ENCODE measurements at regions not wholly inside any gene's neighbourhood (a gene's known extent, or its start where the extent isn't known, plus 50 kb on each side); places are given as distances from the start of the nearest gene placed in this dataset.

DNA sequence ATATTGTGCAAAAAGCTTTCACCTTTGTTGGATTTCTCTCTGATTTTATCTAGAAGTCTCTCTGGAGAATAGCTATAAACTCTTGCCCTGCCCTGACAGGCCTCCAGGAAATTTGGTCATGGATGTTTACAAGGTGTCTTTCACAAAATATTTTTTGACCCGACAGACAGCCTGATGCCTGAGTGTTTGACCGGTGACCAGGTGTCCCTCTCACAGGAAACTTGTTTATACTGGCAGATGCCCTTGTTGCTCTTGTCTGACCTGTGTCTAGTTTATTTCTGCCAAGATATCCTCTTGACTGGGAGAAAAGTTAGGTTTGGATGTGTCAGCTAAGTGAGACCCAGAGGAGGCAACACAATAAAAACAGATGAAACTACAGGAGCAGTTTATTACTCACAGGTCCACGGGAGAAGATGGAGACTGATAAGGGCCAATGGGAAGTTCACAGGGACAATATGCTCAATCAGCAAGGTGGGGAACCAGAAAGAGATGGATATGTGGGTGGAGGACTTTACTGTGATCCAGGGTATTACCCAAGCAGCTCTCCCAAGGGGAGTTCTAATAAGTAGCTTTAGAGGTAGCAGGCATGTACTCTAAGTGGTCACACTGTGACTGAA lies 243.3 kb downstream of the ARAP2 start:
- no peak overlapping the region for H3K27ac Mint-ChIP-seq (ENCODE audit: unreplicated experiment)
- H3K27me3 Mint-ChIP-seq (ENCODE audit: unreplicated experiment) = no peaks in the 10 kb centered on the region
- H3K9me3 Mint-ChIP-seq (ENCODE audit: unreplicated experiment) = no peaks in the 10 kb centered on the region
- no peak for DNase-seq (ENCODE audit: low spot score)
- H3K36me3 Mint-ChIP-seq (ENCODE audit: low read depth, unreplicated experiment) = no peaks in the 10 kb centered on the region
- TF ChIP-seq CTCF (IDR thresholded peaks at IDR 0.05; ENCODE audit: unreplicated experiment) = no peak
- H3K4me1 Mint-ChIP-seq (ENCODE audit: unreplicated experiment) = no peaks in the 10 kb centered on the region
- H3K4me3 Mint-ChIP-seq (ENCODE audit: unreplicated experiment) = no peak overlapping the region

- H3K4me1 Mint-ChIP-seq (ENCODE audit: unreplicated experiment) = no peaks in the 10 kb centered on the region
- no peaks in the 10 kb centered on the region for H3K9me3 Mint-ChIP-seq (ENCODE audit: unreplicated experiment)
- no peak for TF ChIP-seq CTCF (IDR thresholded peaks at IDR 0.05; ENCODE audit: unreplicated experiment)
- H3K36me3 Mint-ChIP-seq (ENCODE audit: low read depth, unreplicated experiment) = no peaks in the 10 kb centered on the region
- no peak overlapping the region for H3K27ac Mint-ChIP-seq (ENCODE audit: unreplicated experiment)
- DNase-seq (ENCODE audit: low spot score) = no peak
- no peak overlapping the region for H3K4me3 Mint-ChIP-seq (ENCODE audit: unreplicated experiment)
- no peaks in the 10 kb centered on the region for H3K27me3 Mint-ChIP-seq (ENCODE audit: unreplicated experiment)
Measured at GRCh38 chr4:36003051-36003450, 241.3 kb downstream of the ARAP2 start.

DNA sequence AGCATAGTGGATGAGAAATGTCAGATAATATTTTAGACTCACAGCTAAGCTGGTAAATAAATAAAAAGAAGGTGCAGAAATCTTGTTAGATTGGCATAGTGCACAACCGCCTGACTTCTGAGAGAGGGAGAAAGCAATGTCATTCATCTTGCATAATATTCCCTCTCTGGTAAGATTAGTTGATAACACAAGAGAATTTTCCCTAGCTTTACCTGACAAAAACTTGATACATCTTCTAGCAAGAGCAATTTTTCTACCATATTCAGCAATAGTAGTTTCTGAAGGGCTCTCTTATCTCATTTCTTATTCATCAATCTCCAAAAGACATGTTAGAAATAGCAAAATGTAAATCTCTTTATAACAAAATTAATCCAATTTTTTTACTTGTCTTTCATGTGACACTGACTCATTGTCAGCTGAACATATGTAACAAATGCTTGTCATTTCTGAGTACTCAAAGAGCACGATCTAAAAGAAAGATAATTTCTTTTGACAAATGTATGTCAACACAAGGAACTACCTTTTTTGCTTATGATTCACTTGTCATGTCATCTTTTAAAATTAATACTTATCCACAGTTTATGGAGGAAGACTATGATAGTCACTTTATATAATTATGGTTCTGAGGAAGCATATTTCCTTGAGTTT lies 240.0 kb downstream of the ARAP2 start:
- Mint-ChIP-seq H3K27me3 (ENCODE audit: unreplicated experiment) (no peaks in the 10 kb centered on the region), H3K36me3 (ENCODE audit: low read depth, unreplicated experiment) (no peaks in the 10 kb centered on the region), H3K27ac (ENCODE audit: unreplicated experiment) (no peak overlapping the region), H3K4me3 (ENCODE audit: unreplicated experiment) (no peak overlapping the region), H3K9me3 (ENCODE audit: unreplicated experiment) (no peaks in the 10 kb centered on the region), H3K4me1 (ENCODE audit: unreplicated experiment) (no peaks in the 10 kb centered on the region)
- no peak for DNase-seq (ENCODE audit: low spot score)
- no peak for TF ChIP-seq CTCF (IDR thresholded peaks at IDR 0.05; ENCODE audit: unreplicated experiment)

GRCh38 chr4:36006226-36006625 lies 238.1 kb downstream of the ARAP2 start:
- no peak for TF ChIP-seq CTCF (IDR thresholded peaks at IDR 0.05; ENCODE audit: unreplicated experiment)
- no peak for DNase-seq (ENCODE audit: low spot score)
- H3K4me3 Mint-ChIP-seq (ENCODE audit: unreplicated experiment) = no peak overlapping the region
- no peak overlapping the region for H3K27ac Mint-ChIP-seq (ENCODE audit: unreplicated experiment)
- H3K9me3 Mint-ChIP-seq (ENCODE audit: unreplicated experiment) = no peaks in the 10 kb centered on the region
- H3K4me1 Mint-ChIP-seq (ENCODE audit: unreplicated experiment) = no peaks in the 10 kb centered on the region
- H3K27me3 Mint-ChIP-seq (ENCODE audit: unreplicated experiment) = no peaks in the 10 kb centered on the region
- no peaks in the 10 kb centered on the region for H3K36me3 Mint-ChIP-seq (ENCODE audit: low read depth, unreplicated experiment)

GRCh38 chr4:36010397-36010929 lies 233.9 kb downstream of the ARAP2 start:
- H3K27ac Mint-ChIP-seq (ENCODE audit: unreplicated experiment) = no peak overlapping the region
- no peaks in the 10 kb centered on the region for H3K36me3 Mint-ChIP-seq (ENCODE audit: low read depth, unreplicated experiment)
- no peak overlapping the region for H3K4me3 Mint-ChIP-seq (ENCODE audit: unreplicated experiment)
- H3K4me1 Mint-ChIP-seq (ENCODE audit: unreplicated experiment) = no peaks in the 10 kb centered on the region
- no peaks in the 10 kb centered on the region for H3K27me3 Mint-ChIP-seq (ENCODE audit: unreplicated experiment)
- H3K9me3 Mint-ChIP-seq (ENCODE audit: unreplicated experiment) = no peaks in the 10 kb centered on the region
- DNase-seq (ENCODE audit: low spot score) = no peak
- no peak for TF ChIP-seq CTCF (IDR thresholded peaks at IDR 0.05; ENCODE audit: unreplicated experiment)

All from endothelial cell (in vitro differentiated cells).